ENCODE measurements at regions not wholly inside any gene's neighbourhood (a gene's known extent, or its start where the extent isn't known, plus 50 kb on each side); places are given as distances from the start of the nearest gene placed in this dataset.
"Not testable (repeated sequence)": the region's sequence is repeated elsewhere in the genome, so short reads cannot be mapped to it uniquely, and the experiment has no call there.

DNA sequence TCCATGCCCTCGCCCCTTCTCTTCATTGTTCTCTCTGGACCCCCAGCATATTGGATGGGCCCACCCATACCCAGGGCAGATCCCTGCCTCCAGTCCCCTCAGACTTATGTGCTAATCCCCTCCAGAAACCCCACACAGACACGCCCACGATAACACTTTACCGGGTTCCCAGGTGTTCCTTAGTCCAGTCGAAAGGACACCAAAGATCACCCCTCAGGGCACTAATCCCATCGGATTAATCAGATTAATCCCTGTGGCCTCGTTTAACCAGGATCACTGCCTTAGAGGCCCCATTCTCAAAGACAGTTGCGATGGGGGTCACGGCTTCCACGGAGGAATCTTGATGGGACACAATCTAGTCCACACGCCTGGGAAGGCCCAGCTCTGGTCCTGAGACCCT is 80.8 kb downstream of the SHANK2 start:
- H3K36me3 ChIP-seq (ENCODE audit: insufficient read depth, low read length) = no peaks in the 10 kb centered on the region
- CTCF ChIA-PET (ENCODE audit: partially characterized antibody) = no interaction called here
- H3K27ac ChIP-seq (ENCODE audit: low read depth, low read length) = no peak overlapping the region
- peaks cover 1 to 10% of the 10 kb centered on the region in 2 donors for H3K27me3 Mint-ChIP-seq
- H3K4me1 Mint-ChIP-seq = no peaks in the 10 kb centered on the region
- H3K9me3 Mint-ChIP-seq = peaks cover 0 to 25% (median 5%) of the 10 kb centered on the region in 8 donors
- H3K9me3 ChIP-seq (ENCODE audit: control insufficient read depth in 1 of 2, low read length in 2 of 2) = no peaks in the 10 kb centered on the region
- H3K4me3 Mint-ChIP-seq = no peak overlapping the region
- H3K27me3 ChIP-seq (ENCODE audit: insufficient read depth, low read length) = no peaks in the 10 kb centered on the region
- no peaks in the 10 kb centered on the region for H3K4me1 ChIP-seq (ENCODE audit: insufficient read depth, low read length)
- intact Hi-C loops (cut with micrococcal nuclease) = no loop called here
- H3K4me3 ChIP-seq (ENCODE audit: low read length in 2 of 2) = no peak overlapping the region
- DNase-seq = no peak
- H3K36me3 Mint-ChIP-seq = no peaks in the 10 kb centered on the region
- H3K27ac Mint-ChIP-seq = no peak overlapping the region
- POLR2A ChIA-PET (ENCODE audit: partially characterized antibody) = no interaction called here

DNA sequence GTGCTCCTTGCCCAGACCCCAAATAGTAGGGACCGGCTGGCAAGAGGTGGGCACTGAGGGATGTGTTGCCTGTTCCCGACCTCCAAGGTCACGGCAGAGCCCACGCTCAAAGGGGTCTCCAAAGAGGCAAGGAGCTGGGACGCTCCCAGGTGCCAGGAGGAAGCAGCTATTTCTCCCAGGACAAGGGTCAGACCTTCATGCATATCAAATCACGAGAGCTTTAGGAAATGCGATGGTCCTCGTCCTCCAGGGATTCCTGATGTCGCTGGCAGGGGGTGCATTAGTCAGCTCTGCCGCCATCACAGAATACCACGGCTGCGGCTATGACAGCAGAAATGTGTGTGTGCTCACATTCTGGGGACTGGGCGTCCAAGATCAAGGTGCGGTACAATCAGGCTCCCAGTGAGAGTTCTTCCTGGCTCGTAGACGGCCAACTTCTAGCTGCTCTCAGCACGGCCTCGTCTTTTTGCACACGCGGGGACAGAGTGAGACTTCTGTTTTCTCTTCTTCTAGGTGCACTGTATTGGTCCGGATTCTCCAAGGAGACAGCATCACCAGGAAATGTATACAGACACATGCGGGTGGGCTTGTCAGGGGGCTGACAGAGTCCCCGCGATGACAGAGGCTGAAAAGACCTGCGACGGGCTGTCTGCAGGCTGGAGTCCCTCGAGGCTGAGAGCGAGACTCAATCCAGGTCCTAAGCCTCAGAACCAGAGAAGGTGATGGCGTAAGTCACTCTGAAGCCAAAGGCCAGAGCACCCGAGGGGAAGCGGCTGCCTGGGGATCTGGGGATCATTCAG is 81.6 kb downstream of the SHANK2 start:
- intact Hi-C loops (cut with micrococcal nuclease) = no loop called here
- no peak for DNase-seq
- Mint-ChIP-seq H3K4me3 (no peak overlapping the region), H3K27ac (no peak overlapping the region), H3K27me3 (peaks cover 0 to 10% of the 10 kb centered on the region in 2 donors), H3K36me3 (no peaks in the 10 kb centered on the region), H3K9me3 (peaks cover 0 to 17% (median 2%) of the 10 kb centered on the region in 8 donors), H3K4me1 (no peaks in the 10 kb centered on the region)
- Histone ChIP-seq H3K27me3 (ENCODE audit: insufficient read depth, low read length) (no peaks in the 10 kb centered on the region), H3K36me3 (ENCODE audit: insufficient read depth, low read length) (no peaks in the 10 kb centered on the region), H3K4me3 (ENCODE audit: low read length in 2 of 2) (no peak overlapping the region), H3K27ac (ENCODE audit: low read depth, low read length) (no peak overlapping the region), H3K4me1 (ENCODE audit: insufficient read depth, low read length) (no peaks in the 10 kb centered on the region), H3K9me3 (ENCODE audit: control insufficient read depth in 1 of 2, low read length in 2 of 2) (no peaks in the 10 kb centered on the region)
- CTCF ChIA-PET (ENCODE audit: partially characterized antibody) = no interaction called here
- POLR2A ChIA-PET (ENCODE audit: partially characterized antibody) = no interaction called here

DNA sequence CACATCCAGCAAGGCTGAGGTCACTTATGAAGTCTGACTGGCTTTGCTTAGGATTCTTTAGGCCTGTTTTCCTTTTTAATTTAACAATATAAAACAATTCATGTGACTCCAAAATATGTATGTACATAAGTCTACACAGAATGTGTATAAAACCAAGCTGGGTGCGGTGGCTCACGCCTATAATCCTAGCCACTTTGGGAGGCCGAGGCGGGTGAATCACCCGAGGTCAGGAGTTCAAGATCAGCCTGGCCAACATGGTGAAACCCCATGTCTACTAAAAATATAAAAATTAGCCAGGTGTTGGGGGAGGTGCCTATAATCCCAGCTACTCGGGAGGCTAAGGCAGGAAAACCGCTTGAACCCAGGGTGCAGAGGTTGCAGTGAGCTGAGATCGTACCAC is 83.1 kb downstream of the SHANK2 start:
- intact Hi-C loops (cut with micrococcal nuclease) = no loop called here
- Mint-ChIP-seq H3K4me3 (no peak overlapping the region), H3K36me3 (no peaks in the 10 kb centered on the region), H3K27ac (no peak overlapping the region), H3K9me3 (peaks cover 0 to 9% (median 0%) of the 10 kb centered on the region in 8 donors), H3K27me3 (peaks cover 0 to 8% of the 10 kb centered on the region in 2 donors), H3K4me1 (no peaks in the 10 kb centered on the region)
- Histone ChIP-seq H3K9me3 (ENCODE audit: control insufficient read depth in 1 of 2, low read length in 2 of 2) (no peaks in the 10 kb centered on the region), H3K27ac (ENCODE audit: low read depth, low read length) (no peak overlapping the region), H3K36me3 (ENCODE audit: insufficient read depth, low read length) (no peaks in the 10 kb centered on the region), H3K27me3 (ENCODE audit: insufficient read depth, low read length) (no peaks in the 10 kb centered on the region), H3K4me1 (ENCODE audit: insufficient read depth, low read length) (no peaks in the 10 kb centered on the region), H3K4me3 (ENCODE audit: low read length in 2 of 2) (no peak overlapping the region)
- POLR2A ChIA-PET (ENCODE audit: partially characterized antibody) = no interaction called here
- DNase-seq = no peak
- CTCF ChIA-PET (ENCODE audit: partially characterized antibody) = no interaction called here

DNA sequence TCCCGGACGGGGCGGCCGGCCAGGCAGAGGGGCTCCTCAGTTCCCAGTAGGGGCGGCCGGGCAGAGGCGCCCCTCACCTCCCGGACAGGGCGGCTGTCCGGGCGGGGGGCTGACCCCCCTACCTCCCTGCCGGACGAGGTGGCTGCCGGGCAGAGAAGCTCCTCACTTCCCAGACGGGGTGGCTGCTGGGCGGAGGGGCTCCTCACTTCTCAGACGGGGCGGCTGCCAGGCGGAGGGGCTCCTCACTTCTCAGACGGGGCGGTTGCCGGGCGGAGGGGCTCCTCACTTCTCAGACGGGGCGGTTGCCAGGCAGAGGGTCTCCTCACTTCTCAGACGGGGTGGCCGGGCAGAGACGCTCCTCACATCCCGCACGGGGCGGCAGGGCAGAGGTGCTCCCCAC is 84.6 kb downstream of the SHANK2 start:
- H3K4me1 ChIP-seq (ENCODE audit: insufficient read depth, low read length); H3K4me3 Mint-ChIP-seq; POLR2A ChIA-PET (ENCODE audit: partially characterized antibody); intact Hi-C loops (cut with micrococcal nuclease); H3K36me3 Mint-ChIP-seq; H3K9me3 Mint-ChIP-seq; H3K9me3 ChIP-seq (ENCODE audit: control insufficient read depth in 1 of 2, low read length in 2 of 2); H3K27ac Mint-ChIP-seq; DNase-seq; H3K4me1 Mint-ChIP-seq; H3K27ac ChIP-seq (ENCODE audit: low read depth, low read length); H3K27me3 Mint-ChIP-seq; H3K27me3 ChIP-seq (ENCODE audit: insufficient read depth, low read length); H3K4me3 ChIP-seq (ENCODE audit: low read length in 2 of 2); CTCF ChIA-PET (ENCODE audit: partially characterized antibody); H3K36me3 ChIP-seq (ENCODE audit: insufficient read depth, low read length): not testable (repeated sequence)

DNA sequence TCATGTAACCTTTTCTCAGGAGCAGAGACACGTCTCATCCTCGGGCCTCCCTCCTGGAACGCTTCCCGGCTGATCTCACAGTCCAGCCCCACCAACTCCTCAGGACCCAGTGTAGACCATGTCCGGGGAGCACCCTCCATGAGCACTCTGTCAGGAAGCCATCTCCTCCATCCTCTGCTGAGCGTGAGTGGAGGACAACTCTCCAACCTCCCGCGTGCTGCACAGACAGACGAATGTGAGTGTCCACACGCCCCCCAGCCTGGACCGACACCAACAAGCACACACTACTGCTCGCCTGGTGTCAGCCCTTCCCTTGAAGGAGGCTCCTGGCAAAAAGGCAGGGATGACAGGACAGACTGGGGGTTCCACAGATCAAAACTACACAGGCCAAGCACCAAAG is 86.6 kb downstream of the SHANK2 start:
- CTCF ChIA-PET (ENCODE audit: partially characterized antibody) = no interaction called here
- H3K27ac Mint-ChIP-seq = no peak overlapping the region
- Histone ChIP-seq H3K27ac (ENCODE audit: low read depth, low read length) (no peak overlapping the region), H3K4me1 (ENCODE audit: insufficient read depth, low read length) (no peaks in the 10 kb centered on the region), H3K4me3 (ENCODE audit: low read length in 2 of 2) (no peak overlapping the region), H3K9me3 (ENCODE audit: control insufficient read depth in 1 of 2, low read length in 2 of 2) (no peaks in the 10 kb centered on the region), H3K36me3 (ENCODE audit: insufficient read depth, low read length) (no peaks in the 10 kb centered on the region), H3K27me3 (ENCODE audit: insufficient read depth, low read length) (no peaks in the 10 kb centered on the region)
- no peaks in the 10 kb centered on the region for H3K4me1 Mint-ChIP-seq
- peaks cover 0 to 1% of the 10 kb centered on the region in 2 donors for H3K27me3 Mint-ChIP-seq
- H3K4me3 Mint-ChIP-seq = no peak overlapping the region
- DNase-seq = no peak
- POLR2A ChIA-PET (ENCODE audit: partially characterized antibody) = no interaction called here
- no peaks in the 10 kb centered on the region for H3K36me3 Mint-ChIP-seq
- intact Hi-C loops (cut with micrococcal nuclease) = no loop called here
- H3K9me3 Mint-ChIP-seq = no peaks in the 10 kb centered on the region

DNA sequence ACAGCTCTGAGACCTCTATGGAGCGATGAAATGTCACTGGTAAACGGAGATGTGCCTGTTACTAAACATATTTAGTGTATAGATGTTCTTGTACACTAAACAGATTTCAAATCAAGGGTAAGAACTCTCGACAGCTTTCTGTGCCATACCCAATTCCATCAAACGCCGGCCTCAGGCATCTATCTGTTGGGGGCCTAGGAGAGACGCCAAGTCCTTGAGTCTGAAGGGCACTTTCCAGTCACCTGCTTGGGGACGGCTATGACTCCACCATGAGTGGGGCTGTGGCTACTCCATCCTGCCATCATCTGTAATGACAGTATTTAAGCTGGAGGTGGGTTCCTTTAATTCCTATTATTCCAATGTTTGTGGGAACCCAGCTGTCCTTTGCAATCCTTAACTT is 87.8 kb downstream of the SHANK2 start:
- Histone ChIP-seq H3K27ac (ENCODE audit: low read depth, low read length) (no peak overlapping the region), H3K4me3 (ENCODE audit: low read length in 2 of 2) (no peak overlapping the region), H3K36me3 (ENCODE audit: insufficient read depth, low read length) (no peaks in the 10 kb centered on the region), H3K4me1 (ENCODE audit: insufficient read depth, low read length) (no peaks in the 10 kb centered on the region), H3K27me3 (ENCODE audit: insufficient read depth, low read length) (no peaks in the 10 kb centered on the region), H3K9me3 (ENCODE audit: control insufficient read depth in 1 of 2, low read length in 2 of 2) (no peaks in the 10 kb centered on the region)
- no peak overlapping the region for H3K27ac Mint-ChIP-seq
- no peaks in the 10 kb centered on the region for H3K36me3 Mint-ChIP-seq
- ChIA-PET CTCF (ENCODE audit: partially characterized antibody) (no interaction called here), POLR2A (ENCODE audit: partially characterized antibody) (no interaction called here)
- no peaks in the 10 kb centered on the region for H3K4me1 Mint-ChIP-seq
- intact Hi-C loops (cut with micrococcal nuclease) = no loop called here
- H3K27me3 Mint-ChIP-seq = peaks cover 0 to 1% of the 10 kb centered on the region in 2 donors
- no peaks in the 10 kb centered on the region for H3K9me3 Mint-ChIP-seq
- H3K4me3 Mint-ChIP-seq = no peak overlapping the region
- DNase-seq = no peak

DNA sequence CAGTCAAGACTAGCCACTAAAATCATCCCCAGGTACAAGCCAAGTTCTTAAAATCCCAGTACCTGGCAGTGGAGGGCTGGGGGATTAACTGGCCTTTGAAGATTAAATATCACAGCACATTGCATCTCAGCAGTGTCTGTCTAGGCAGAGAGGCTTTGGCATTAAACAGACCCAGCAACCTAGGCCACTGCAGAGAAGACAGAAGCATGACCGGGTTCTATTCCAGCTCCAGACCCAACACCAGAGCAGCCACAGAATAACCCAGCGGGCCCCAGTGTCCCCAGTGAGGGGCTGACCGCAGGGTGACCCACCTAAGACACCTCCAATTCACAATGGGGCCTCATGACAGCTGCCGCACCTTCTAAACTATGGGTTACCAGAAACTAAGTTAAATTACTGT is 88.2 kb downstream of the SHANK2 start:
- no peaks in the 10 kb centered on the region for H3K4me1 ChIP-seq (ENCODE audit: insufficient read depth, low read length)
- peaks cover 0 to 3% of the 10 kb centered on the region in 2 donors for H3K27me3 Mint-ChIP-seq
- no peak overlapping the region for H3K27ac ChIP-seq (ENCODE audit: low read depth, low read length)
- CTCF ChIA-PET (ENCODE audit: partially characterized antibody) = no interaction called here
- H3K4me3 Mint-ChIP-seq = no peak overlapping the region
- H3K36me3 ChIP-seq (ENCODE audit: insufficient read depth, low read length) = no peaks in the 10 kb centered on the region
- no peaks in the 10 kb centered on the region for H3K4me1 Mint-ChIP-seq
- H3K4me3 ChIP-seq (ENCODE audit: low read length in 2 of 2) = no peak overlapping the region
- no peak for DNase-seq
- H3K36me3 Mint-ChIP-seq = no peaks in the 10 kb centered on the region
- no peak overlapping the region for H3K27ac Mint-ChIP-seq
- POLR2A ChIA-PET (ENCODE audit: partially characterized antibody) = no interaction called here
- no peaks in the 10 kb centered on the region for H3K9me3 ChIP-seq (ENCODE audit: control insufficient read depth in 1 of 2, low read length in 2 of 2)
- H3K9me3 Mint-ChIP-seq = no peaks in the 10 kb centered on the region
- intact Hi-C loops (cut with micrococcal nuclease) = no loop called here
- no peaks in the 10 kb centered on the region for H3K27me3 ChIP-seq (ENCODE audit: insufficient read depth, low read length)

DNA sequence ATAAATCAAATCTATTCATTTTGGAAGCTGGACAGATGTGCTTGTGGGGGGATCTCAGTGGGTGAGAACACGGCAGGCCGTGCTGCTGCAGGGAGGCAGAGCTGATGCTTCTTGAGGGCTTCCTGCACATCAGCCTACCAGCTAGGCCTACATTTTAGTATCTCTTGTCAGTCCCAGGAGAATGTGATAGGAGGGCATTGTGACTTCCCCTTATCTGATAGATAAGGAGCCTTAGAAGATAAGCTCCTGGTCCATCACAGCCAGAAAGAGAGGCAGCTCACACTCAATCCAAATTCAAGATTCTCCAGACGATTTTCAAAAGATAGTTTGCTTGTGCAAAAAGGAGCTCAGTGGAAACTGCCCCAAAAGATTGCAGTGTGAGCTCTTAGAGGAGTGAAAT is 89.0 kb downstream of the SHANK2 start:
- CTCF ChIA-PET (ENCODE audit: partially characterized antibody) = no interaction called here
- DNase-seq = no peak
- intact Hi-C loops (cut with micrococcal nuclease) = no loop called here
- H3K27me3 Mint-ChIP-seq = peaks cover 0 to 3% of the 10 kb centered on the region in 2 donors
- POLR2A ChIA-PET (ENCODE audit: partially characterized antibody) = no interaction called here
- no peak overlapping the region for H3K27ac ChIP-seq (ENCODE audit: low read depth, low read length)
- H3K4me3 ChIP-seq (ENCODE audit: low read length in 2 of 2) = no peak overlapping the region
- H3K27ac Mint-ChIP-seq = no peak overlapping the region
- H3K27me3 ChIP-seq (ENCODE audit: insufficient read depth, low read length) = no peaks in the 10 kb centered on the region
- H3K9me3 Mint-ChIP-seq = no peaks in the 10 kb centered on the region
- H3K36me3 Mint-ChIP-seq = no peaks in the 10 kb centered on the region
- no peaks in the 10 kb centered on the region for H3K4me1 ChIP-seq (ENCODE audit: insufficient read depth, low read length)
- H3K4me1 Mint-ChIP-seq = no peaks in the 10 kb centered on the region
- H3K4me3 Mint-ChIP-seq = no peak overlapping the region
- no peaks in the 10 kb centered on the region for H3K9me3 ChIP-seq (ENCODE audit: control insufficient read depth in 1 of 2, low read length in 2 of 2)
- H3K36me3 ChIP-seq (ENCODE audit: insufficient read depth, low read length) = no peaks in the 10 kb centered on the region

Measured in CD4-positive, alpha-beta memory T cell (primary cell).